GM21825 (cell line): ENCODE measurements at regions not wholly inside any gene's neighbourhood (a gene's known extent, or its start where the extent isn't known, plus 50 kb on each side); places are given as distances from the start of the nearest gene placed in this dataset.

Experiments used
- ATAC-seq: cut with Tn5 transposase; IDR thresholded peaks from one replicate; pipeline ENCODE4 v1.9.1; 2021; ENCODE audit warnings: mild to moderate bottlenecking, moderate library complexity; ENCODE audit not compliant: unreplicated experiment

DNA sequence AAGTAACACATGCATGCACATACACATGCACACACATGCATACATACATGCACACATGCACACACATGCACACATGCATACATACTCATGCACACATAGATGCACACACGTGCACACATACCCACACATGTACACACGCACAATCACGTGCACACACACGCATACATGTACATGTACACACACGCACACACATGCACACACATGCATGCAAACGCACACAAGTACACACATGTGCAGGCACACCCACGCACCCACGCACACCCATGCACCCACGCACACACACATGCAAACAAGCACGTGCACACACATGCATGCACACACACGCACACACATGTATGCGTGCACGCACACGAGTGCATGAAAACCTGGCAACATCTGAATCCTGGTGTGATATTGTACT lies 232.7 kb upstream of the CDH4 start:
- no peak for ATAC-seq

DNA sequence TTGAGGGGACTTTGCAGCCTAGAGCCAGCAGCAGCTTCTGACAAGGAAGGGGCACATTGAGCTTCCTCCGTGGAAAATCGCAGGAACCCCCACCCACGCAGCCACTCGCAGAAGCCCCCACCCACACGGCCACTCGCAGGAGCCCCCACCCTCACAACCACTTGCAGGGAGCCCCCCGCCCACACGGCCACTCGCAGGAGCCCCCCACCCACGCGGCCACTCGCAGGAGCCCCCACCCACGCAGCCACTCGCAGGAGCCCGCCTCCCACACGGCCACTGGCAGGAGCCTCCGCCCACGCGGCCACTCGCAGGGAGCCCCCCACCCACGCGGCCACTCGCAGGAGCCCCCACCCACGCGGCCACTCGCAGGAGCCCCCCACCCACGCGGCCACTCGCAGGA lies 228.4 kb upstream of the CDH4 start:
- no peak for ATAC-seq

DNA sequence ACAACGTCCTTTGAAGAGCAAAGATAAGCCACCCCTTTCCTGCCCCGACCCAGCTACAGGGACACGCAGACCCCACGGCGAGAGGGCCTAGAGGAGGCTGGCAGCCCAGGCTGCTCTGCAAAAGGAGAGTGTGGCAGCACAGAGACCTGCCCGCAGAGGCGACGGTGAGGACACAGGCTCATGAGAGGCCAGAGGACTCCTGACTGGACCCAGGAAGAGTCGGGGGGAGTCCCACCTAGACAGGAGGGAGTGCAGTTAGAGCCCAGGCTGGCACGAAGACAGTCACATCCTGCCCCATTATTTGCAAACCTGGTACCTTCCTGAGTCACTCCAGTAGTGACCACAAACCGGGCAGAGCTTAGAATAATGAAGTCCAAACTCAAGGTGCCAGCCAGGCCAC lies 227.7 kb upstream of the CDH4 start:
- ATAC-seq = no peak

DNA sequence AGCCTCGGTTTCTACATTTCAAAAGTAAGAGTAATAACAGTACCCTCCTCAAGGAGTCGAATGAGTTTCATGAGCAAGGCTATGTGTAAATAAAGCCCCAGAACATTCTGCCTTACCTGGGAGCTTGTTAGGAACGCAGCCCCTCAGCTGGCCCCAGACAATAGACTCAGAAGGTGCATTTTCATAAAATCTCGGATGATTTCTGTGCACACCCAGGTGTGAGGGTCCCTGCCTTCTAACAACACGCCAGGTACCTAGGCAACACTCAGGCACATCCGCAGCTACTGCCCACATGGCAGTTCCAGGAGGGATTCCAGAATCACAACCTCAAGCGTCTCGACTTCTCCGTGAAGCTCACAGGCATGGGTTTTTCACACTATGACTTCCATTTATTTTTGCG lies 226.5 kb upstream of the CDH4 start:
- no peak for ATAC-seq

DNA sequence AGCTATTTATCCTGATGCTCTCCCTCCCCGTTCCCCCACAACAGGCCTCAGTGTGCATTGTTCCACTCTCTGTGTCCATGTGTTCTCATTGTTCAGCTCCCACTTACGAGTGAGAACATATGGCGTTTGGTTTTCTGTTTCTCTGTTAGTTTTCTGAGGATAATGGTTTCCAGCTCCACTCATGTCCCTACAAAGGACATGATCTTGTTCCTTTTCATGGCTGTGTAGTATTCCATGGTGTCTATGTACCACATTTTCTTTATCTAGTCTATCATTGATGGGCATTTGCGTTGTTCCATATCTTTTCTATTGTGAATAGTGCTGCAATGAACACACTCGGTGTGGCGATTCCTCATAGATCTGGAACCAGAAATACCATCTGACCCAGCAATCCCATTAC lies 225.9 kb upstream of the CDH4 start:
- no peak for ATAC-seq

DNA sequence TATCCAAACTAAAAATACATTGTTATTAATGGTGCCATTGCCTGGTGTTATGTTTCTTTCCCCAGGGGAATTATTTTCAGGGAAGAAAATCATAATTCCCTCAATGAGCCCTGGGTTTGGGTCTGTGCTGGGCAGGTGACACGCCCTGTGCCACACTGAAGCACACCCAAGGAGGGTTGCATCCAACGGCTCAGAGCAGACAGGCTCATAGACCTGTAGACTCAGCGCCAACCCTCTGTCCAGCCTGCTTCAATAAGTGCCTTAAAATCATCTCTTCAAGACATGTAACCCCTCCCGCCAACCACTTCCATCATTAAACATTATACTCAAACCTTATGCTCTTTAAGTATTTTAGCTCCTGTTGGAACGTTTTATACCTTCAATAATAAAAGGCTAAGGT lies 225.3 kb upstream of the CDH4 start:
- no peak for ATAC-seq

DNA sequence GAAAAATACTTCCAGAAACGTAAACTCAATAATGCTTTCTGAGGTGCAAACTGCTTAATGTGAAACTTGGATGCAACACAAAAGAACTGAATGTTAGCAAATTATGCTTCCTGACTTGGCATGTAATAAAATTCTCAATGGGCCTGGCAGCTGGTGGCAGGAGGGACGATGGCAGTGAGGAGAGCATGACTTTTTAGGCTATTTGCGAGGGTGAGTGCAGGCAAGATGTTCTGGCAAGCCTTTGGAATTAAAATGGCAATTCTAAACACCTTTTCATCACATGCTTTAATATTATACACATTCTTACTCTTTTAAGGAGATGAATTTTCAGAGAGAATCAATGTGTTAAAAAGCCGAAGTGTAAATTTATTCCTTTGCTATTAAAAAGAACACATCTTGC lies 224.8 kb upstream of the CDH4 start:
- ATAC-seq = no peak

DNA sequence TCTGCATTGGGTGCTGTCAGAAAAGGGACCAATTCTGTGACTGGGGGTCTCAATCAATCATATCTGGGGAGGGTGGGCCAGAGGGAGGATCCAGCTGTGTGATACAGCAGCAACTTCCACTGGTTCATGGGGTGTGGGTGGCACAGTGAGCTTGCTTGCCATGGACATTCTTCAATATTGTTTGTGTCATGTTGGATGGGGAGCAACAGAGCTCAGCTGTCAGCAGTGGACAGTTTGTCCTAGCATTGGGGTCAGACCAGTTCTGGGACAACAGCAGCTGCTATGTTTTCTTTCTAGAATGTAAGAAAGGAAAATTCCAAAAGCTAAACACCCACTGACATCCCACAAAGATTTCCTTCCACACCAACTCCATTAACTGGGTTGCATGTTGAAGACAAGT lies 221.9 kb upstream of the CDH4 start:
- no peak for ATAC-seq

DNA sequence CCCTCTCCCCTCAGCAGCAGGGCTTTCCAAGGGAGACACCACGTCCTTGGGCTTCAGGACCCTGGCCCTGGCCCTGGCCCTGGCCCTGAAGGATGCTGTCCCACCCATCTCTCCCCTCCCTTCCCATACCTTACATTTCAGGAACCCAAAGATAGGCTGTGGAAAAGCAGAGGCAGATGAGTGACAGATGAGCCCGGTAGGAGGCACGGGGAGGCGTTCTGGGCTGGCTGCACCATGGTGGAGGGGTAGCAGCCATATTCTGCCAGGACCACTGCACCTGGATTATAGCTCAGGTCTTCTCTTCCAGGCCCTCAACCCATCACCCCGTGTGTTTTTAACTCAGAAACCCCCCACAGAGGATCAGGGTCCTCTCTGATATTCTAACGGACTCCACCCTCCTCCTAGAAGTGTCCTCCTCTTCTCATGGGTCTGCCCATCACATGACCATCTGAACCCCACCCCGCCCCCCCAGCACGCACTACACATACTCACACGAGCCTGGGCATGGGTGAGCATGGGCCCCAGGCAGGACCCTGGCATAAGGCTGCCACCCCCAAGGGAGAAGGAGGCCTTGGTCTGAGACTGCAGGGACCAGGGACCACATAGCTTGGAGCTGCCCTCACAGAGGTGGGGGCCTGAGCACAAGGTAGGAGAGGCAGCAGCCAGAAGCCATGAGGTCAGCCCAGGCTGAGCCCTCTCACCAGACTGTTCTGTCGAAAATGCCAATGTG lies 220.8 kb upstream of the CDH4 start:
- ATAC-seq = no peak

DNA sequence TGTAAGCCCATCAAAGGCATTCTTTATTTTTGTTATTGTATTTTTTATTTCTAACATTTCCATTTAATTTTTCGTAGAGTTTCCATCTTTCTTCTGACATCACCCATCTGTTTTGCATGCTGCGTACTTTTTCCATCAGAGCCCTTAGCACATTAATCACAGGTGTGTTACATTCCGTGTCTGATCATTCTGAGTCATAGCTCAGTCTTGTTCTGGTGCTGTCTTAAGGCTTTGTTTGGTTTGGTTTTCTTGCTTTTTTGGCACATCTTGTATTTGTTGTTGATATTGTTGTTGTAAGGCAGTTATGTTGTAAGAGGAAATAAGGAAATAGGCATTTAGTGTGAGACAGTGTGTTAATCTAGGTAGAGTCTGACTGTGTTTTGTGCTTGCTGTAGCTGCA lies 214.6 kb upstream of the CDH4 start:
- no peak for ATAC-seq

DNA sequence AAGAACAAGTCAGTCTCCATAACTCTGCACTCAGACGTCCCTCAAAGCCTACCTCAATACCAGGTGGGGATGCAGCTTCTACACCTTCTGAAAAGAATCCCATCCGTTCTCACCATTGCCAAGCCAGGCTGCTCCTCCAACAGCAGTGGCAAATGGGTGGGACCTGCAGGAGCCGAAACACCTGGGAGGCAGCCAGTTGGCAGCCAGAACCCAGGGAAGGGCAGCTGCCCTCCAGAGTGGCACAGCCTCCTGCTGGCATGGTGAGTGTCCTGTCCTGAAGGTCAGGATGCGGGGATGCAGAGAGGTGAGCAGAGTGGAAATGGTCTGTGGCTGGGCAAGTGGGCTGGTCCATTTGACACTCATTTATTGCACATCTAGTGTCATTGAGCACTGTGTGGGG lies 210.6 kb upstream of the CDH4 start:
- no peak for ATAC-seq

DNA sequence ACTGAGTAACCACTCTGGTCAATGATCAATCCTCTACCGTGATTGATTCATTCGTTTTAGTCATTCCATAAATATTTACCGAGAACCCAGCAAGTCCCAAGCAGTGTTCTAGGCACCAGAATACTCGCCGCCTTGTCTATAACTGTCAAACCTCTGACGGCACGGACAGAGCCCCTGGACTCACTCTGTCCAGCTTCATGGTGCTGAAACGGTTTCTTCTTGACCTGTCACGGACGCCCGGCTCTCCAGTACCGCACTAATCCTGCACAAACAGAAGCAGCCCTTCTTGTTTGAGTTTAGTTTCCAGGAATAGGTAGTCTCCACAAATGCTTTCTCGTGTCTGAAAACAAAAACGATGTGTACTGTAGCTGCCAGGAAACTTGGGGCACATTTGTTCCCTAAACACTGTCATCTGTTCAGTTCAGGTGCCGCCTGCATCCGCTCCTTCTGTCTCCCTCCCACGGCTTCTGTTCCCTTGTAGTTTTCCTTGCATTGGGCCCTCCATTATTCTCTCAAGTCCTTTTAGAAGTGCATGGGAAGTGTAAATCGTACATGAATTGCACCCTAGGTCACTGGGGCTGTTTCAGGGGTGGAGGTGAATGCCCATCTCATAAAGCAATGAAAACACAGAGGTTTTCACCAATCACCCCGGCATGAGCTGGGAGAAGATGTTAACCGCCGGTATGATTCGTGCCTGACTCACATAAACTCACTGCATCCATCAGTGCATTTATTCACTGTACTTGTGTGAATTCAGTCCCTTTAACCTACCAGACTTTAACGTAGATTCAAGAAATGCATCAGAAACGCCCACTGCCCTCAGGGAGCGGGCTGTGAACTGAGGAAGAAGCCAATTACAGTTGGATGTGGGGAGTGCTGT lies 209.3 kb upstream of the CDH4 start:
- ATAC-seq = no peak

DNA sequence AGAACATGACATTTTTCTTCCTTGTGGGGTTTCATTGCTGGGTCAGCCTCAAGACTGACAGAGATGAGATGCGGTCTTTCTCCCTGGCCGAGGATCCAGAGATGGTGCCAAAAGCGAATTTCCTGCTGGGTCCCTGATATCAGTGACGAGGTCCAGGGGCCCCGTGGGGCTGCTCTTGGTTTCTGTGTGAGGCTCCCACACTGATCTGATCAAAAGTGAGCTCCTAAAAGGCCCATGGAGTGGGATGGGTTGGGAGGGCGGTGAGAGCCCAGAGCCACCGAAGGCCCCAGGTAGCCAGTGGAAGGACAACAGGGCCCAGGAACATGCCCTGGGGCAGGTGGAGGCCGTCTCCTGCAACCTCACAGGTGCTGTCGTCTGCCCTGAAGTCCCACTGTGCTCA lies 208.4 kb upstream of the CDH4 start:
- no peak for ATAC-seq

DNA sequence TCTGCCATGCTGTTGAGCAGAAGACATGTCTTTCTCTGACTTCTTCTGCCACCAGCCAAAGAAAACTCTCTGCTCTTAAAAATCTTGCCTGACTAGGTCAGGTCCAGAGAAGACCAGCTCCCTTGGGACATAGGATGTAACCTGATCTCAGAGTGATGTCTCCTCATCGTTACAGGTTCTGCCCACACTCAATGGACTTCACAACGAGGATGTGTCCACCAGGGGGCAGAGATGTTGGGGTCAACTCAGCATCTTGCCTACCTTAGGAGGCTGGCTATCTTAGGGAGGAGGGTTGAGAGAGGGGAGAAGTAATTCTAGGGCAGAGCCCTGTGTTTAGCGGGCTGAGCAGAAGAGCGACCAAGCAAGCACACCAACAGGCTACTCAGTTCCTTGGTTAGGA lies 207.6 kb upstream of the CDH4 start:
- ATAC-seq = no peak

DNA sequence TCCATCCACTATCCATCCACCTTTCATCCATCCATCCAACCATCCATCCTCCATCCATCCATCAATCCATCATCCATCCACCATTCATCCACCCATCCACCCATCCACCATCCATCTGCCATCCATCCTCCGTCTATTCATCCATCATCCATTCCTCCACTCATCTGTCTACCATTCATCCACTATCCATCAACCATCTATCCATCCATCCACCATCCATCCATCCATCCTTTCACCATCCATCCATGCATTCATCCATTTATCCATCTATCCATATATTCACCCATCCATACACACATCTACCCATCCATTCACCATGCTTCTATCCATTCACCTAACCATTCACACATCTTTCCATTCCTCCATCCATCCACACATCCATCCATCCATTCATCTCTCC lies 207.0 kb upstream of the CDH4 start:
- ATAC-seq = no peak

DNA sequence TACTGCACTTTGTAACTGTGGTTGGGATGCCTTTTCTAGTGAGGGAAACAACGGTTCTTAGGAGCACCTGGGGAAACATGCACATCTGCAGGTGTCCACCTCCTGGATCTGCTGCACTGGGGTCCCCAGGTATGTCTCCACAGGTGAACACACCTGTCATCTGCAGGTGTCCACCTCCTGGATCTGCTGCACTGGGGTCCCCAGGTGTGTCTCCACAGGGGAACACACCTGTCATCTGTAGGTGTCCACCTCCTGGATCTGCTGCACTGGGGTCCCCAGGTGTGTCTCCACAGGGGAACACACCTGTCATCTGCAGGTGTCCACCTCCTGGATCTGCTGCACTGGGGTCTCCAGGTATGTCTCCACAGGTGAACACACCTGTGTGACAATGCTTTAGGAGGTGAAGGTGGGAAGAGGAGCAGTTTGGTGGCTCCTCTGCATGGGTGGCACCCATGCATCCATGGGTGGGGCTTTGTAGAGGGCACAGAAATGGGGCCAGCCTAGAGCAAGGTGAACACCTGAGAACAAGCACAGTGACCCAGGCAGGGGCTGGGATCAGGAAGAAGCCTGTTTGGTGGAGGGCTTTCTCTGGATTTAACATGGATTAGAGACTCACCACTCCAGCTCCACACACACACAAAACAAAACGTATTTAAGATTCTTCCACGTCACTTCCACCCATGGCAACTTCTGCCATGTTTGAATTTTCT lies 206.0 kb upstream of the CDH4 start:
- ATAC-seq = no peak

DNA sequence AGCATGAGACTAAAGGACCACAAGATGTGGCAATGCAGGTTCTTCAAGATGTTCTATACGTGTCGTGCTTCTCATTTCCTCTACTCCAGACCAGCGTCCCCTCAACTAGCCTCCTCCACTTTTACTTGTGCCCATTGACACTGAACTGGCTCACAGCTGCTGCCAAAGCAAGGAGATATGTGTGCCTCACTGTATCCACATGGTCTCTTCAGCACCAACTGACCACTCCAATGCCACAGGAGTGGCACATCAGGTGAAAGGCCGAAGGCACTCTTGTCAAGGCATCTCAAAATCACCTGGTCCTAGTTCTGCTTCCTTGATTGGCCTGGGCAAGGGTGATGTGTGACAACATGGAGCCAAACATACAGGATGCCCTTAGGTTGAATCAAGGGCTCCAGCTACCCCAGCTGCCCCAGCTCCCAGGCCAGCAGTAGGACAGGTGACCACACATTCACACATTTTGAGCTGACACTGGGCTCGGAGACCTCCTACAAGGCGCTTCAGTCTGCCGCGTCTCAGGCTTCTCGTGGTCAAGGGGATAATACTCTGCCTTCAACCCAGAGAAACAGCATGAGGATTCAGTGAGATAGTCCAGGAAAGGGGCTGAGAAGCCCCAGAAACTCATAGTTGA lies 205.2 kb upstream of the CDH4 start:
- no peak for ATAC-seq

DNA sequence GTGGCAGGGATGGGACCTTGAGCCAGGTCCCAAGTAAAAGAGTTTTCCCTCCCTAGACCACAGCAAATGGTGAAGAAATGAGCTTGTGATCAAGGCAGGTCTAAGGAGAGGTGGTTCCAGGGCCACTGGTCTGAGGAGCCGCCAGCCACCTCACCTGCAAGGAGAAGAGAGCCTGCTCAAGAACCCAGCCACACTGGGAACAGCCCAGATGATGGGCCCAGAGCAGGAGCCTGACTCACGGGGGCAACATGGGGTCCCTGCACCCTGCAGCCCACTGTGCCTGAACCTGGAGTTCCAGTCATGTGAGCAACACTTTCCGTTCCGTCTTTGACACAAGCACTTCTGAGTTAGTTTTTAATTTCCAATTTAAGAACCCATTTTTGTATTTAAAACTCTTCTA lies 204.5 kb upstream of the CDH4 start:
- ATAC-seq = no peak

DNA sequence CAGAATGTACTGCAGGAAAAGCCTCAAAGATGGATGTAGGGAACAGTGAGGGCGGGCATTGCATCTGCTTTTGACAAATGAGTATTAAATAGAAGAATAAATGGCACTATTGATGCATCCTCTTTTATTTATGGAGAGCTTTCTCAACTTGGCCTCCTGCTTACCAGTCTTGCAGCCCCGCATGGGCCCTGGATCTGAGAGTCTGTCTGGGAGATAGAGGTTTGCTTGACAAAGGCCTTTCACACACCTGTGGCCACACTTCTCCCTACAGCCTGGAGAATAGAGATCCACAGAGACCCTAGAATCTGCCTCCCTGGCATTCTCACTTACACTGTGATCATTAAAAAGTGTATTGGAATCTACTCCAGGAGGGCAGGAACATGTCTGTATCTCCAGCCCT lies 203.8 kb upstream of the CDH4 start:
- no peak for ATAC-seq

DNA sequence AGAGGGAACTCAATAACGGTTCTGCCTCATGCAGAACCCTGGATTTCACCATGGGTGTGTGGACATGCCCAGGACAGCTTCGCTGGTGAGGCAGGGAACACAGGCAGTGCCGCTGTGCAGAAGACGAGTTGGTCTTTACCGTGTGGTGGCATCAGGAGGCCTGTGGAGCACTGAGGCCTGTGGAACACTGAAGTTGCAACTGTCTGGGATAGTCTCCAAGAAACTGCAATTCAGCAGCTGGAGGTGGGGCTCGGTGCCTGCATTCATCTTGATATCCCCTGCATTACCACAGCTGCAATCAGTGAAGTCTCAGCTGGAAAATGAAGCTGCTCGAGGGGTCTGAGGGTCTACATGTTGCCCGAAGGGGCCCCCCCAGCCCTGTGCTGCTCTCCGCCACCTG lies 202.4 kb upstream of the CDH4 start:
- ATAC-seq = no peak

DNA sequence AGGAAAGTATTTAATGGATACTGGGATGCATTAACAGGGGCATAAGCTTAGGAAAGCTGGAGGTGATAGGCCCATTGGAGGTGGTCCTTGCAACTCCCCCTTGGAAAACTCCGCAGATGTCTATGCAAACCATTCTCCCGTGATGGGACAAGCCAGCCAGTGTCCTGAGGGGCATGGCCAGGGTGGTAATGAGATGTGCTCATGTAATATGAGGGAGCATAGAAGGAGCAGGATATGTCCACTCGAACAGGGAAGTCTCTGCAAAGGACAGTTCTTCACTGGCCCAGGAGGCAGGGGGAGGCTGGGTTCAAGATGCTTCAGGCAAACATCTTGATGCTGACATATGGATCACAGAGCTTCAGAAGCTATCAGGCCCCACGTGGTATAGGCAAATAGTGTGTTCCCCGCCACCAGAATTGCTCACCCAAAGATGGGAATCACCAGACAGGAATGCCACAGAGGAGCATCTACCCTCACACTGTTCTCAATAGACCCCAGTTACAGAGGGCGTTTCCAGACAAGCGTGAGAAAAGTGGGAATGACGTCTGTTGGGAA lies 201.6 kb upstream of the CDH4 start:
- ATAC-seq = no peak
